AG09319 (cell line): ENCODE measurements at regions not wholly inside any gene's neighbourhood (a gene's known extent, or its start where the extent isn't known, plus 50 kb on each side); places are given as distances from the start of the nearest gene placed in this dataset.
A peak's percentile ranks its signal among the peaks of the same experiment; 100 is the strongest.

Experiments used
- DNase-seq: peaks from one replicate; pipeline ENCODE4 v3.0.0-alpha.2; 2010; ENCODE audit warnings: low read depth; ENCODE audit errors: extremely low read depth
- CTCF ChIP-seq: IDR thresholded peaks from 2 replicates; pipeline ENCODE4 v1.5.1; 2011; ENCODE audit warnings: low read depth, mild to moderate bottlenecking, inconsistent platforms, low read length, moderate library complexity

- no peak for DNase-seq
- no peak for TF ChIP-seq CTCF
Observed at GRCh38 chr12:98405805-98406366, 109.5 kb upstream of the TMPO start.

GRCh38 chr12:98406378-98406777, 109.0 kb upstream of the TMPO start:
- DNase-seq: no peak
- no peak for TF ChIP-seq CTCF

GRCh38 chr12:98408681-98409080, 106.7 kb upstream of the TMPO start:
- no peak for TF ChIP-seq CTCF
- no peak for DNase-seq

GRCh38 chr12:98409548-98409947, 105.8 kb upstream of the TMPO start:
- DNase-seq: no peak
- no peak for TF ChIP-seq CTCF

- no peak for DNase-seq
- no peak for TF ChIP-seq CTCF
Observed at GRCh38 chr12:98410356-98410755, 105.0 kb upstream of the TMPO start.

GRCh38 chr12:98416845-98417244, 98.5 kb upstream of the TMPO start:
- peak; percentile 32 for TF ChIP-seq CTCF
- DNase-seq: no peak

GRCh38 chr12:98417266-98417665, 98.1 kb upstream of the TMPO start:
- no peak for TF ChIP-seq CTCF
- no peak for DNase-seq
